IPS-20b (cell line): ENCODE measurements at regions not wholly inside any gene's neighbourhood (a gene's known extent, or its start where the extent isn't known, plus 50 kb on each side); places are given as distances from the start of the nearest gene placed in this dataset.

ENCODE experiments used
- H3K27ac ChIP-seq: one replicate; pipeline ENCODE4 v1.5.1; 2013; ENCODE audit warnings: low read length
- H3K27me3 ChIP-seq: 2 replicates; pipeline ENCODE4 v1.6.1; 2013; ENCODE audit warnings: mild to moderate bottlenecking, low read length, inconsistent platforms; ENCODE audit not compliant: insufficient read depth
- H3K36me3 ChIP-seq: 2 replicates; pipeline ENCODE4 v1.6.1; 2013; ENCODE audit warnings: low read depth, mild to moderate bottlenecking, inconsistent platforms, low read length, moderate library complexity; ENCODE audit not compliant: insufficient read depth
- H3K4me1 ChIP-seq: 2 replicates; pipeline ENCODE4 v1.6.1; 2013; ENCODE audit warnings: mild to moderate bottlenecking, control low read depth, inconsistent platforms, low read length, moderate library complexity; ENCODE audit not compliant: insufficient read depth
- H3K4me3 ChIP-seq: 2 replicates; pipeline ENCODE4 v1.5.1; 2013; ENCODE audit warnings: mild to moderate bottlenecking, low read length, inconsistent platforms
- H3K9ac ChIP-seq: 2 replicates; pipeline ENCODE4 v1.6.1; 2013; ENCODE audit warnings: low read depth, mild to moderate bottlenecking, inconsistent platforms, low read length, moderate library complexity
- H3K9me3 ChIP-seq: 2 replicates; pipeline ENCODE4 v1.6.1; 2013; ENCODE audit warnings: mild to moderate bottlenecking, low read depth, low read length, inconsistent platforms; ENCODE audit not compliant: insufficient read depth

DNA sequence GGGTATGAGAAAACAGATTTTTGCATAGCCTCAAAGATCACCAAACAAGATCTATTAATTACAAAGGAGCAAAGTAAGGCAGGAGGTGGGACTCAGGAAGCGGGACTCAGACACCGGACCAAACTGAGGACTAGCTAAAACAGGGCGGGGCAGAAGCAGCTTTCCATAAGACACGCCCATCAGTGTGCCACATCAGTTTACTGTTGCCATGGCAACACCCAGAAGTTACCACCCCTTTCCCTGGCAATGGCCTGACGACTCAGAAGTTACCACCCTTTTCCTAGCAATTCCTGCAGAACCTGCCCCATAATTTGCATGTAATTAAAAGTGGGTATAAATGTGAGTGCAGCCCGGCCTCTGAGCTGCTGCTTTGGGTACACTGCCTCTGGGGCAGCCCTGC lies 173.9 kb downstream of the SHANK2 start:
- Histone ChIP-seq H3K9me3 (no peaks in the 10 kb centered on the region), H3K4me3 (no peak overlapping the region), H3K4me1 (peaks cover 6% of the 10 kb centered on the region; the same call in 1 of the 2 replicates), H3K36me3 (peaks cover 5% of the 10 kb centered on the region; the same call in 1 of the 2 replicates), H3K27ac (no peak overlapping the region), H3K27me3 (no peaks in the 10 kb centered on the region), H3K9ac (no peak overlapping the region)

DNA sequence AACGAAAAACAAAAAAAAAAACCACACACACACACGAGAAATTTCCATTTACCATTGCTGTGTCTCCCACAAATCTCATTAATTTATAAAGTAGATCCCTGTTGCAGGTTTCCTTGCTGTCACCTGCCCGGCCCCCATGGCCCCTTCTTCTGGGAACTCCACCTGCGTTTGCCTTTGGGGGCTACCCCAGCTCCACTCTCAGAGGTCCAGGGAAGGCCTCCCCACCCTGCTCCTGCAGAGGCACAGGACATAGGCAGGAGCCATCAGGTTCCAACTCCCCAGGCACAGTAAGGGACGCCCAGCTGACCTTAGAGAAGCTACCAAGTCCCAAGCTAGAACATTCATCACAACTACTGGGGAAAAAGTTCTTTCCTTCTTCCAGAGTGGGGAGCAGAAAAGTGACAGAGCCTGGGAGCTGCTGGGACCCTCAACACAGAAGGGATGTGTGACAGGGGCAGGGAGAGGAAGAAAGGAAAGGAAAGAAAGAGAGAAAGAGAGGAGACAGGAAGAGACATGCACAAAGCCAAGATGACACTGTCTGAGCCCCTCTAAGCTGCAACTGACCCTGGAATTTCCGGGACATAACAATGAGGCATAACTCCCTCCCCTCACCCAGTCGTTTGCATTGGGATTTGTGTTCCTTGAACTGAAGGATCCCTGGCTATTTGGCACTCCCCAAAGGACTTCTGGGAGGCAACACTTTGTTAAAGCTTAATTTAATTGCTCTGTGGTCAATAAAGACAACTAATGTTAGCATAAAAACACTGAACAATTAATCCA lies 175.7 kb downstream of the SHANK2 start:
- Histone ChIP-seq H3K4me3 (no peak overlapping the region), H3K27me3 (no peaks in the 10 kb centered on the region), H3K36me3 (peaks cover 12% of the 10 kb centered on the region; the same call in 1 of the 2 replicates), H3K9me3 (no peaks in the 10 kb centered on the region), H3K4me1 (peaks cover 6% of the 10 kb centered on the region; the same call in 1 of the 2 replicates), H3K27ac (no peak overlapping the region), H3K9ac (no peak overlapping the region)

DNA sequence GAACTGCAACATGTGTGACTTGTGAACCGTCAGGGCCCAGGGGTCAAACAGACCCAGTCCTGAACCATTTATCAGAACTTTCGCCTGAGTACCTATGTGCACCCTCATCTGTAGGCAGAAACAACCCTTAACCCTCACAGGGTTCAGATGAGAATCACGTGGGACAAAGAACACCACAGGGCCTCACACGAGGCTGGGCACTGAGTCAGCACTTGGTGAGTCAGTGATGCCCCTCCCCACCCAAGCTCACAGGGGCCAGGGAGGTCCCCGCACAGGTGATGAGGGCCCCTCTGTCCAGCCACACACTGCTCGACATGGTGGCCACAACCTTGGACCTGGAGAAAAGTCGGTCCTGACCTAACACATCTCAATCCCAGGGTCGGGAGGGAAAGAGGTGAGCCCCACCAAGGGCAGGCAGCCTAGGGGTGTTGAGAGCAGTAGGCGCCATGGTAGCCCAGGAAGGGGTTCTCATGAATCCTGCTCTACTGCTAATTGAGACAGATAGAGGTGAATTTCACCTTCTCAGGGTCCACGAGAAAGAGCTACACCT lies 176.4 kb downstream of the SHANK2 start:
- Histone ChIP-seq H3K27ac (no peak overlapping the region), H3K9me3 (no peaks in the 10 kb centered on the region), H3K4me1 (peaks cover 6% of the 10 kb centered on the region; the same call in 1 of the 2 replicates), H3K27me3 (no peaks in the 10 kb centered on the region), H3K36me3 (peaks cover 12% of the 10 kb centered on the region; the same call in 1 of the 2 replicates), H3K4me3 (no peak overlapping the region), H3K9ac (no peak overlapping the region)

DNA sequence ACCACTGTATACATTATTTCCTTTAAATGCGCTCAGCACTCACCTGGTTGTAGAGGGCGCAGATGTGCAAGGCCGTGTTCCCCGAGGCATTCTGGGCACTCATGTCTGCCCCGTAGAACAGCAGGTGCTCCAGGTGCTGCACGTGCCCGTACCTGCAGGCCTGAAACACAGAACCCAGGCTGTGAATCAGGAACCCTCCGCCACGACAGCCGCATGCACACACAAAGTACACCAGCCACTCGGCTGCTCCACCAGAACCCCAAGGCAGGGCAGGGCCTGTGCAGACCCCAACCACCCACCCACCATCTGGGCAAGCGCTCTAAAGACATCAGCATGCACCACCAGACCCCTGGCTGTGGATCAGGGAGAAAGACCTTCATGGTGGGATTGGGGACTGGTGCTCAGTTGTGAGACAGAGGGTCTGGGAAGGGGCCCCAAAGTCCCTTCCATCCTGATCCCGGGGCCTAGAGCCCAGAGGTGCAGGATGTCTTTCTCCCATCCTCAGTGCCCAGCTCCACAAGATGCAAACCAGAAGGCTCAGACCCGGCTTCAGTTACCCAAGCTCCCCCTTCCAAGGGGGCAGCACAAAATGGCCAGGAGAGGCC lies 177.2 kb downstream of the SHANK2 start:
- Histone ChIP-seq H3K4me3 (no peak overlapping the region), H3K9me3 (no peaks in the 10 kb centered on the region), H3K27ac (no peak overlapping the region), H3K27me3 (no peaks in the 10 kb centered on the region), H3K9ac (no peak overlapping the region), H3K4me1 (peaks cover 6% of the 10 kb centered on the region; the same call in 1 of the 2 replicates), H3K36me3 (peaks cover 12% of the 10 kb centered on the region; the same call in 1 of the 2 replicates)

DNA sequence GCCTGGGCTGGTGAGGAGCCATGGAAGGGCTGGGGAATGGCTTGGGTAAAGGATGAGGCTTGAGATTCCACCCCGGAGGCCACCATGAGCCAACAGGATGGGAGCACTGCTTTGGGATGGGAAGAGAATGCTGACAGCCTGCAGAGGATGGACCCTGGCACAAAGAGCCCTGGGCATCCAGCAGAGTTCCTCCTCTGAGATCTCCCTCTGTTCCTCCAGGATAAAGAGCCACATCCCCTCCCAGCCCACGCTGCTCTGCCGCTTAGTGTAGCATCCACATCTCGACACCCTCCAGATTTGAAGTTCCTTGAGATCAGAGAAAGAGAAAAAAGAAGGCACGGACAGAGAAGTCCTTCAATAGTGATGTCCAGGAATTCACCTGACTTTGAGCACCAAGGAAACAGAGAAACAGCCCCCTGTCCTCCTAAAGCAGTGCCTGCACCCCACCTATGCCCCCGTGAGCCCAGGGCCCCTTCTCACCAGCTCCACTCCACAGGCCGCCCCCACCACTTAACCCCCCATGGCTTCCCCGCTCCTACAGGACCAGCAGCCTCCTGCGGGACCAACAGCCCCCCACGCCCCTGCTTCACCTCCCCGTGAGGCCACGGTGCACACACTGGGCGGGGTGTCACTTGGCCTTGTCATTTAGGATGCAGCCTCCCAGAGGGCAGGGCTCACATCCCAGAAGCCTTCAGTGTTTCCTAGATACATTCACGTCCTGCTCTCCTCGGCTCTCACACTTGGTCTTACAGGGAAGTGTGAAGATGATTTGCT lies 180.5 kb downstream of the SHANK2 start:
- H3K4me1 ChIP-seq, result peaks cover 3% of the 10 kb centered on the region; the same call in 1 of the 2 replicates
- H3K9me3 ChIP-seq, result peaks cover 6% of the 10 kb centered on the region; the same call in 1 of the 2 replicates
- no peak overlapping the region for H3K4me3 ChIP-seq
- H3K27ac ChIP-seq, result no peak overlapping the region
- H3K9ac ChIP-seq, result no peak overlapping the region
- H3K36me3 ChIP-seq, result peaks cover 12% of the 10 kb centered on the region; the same call in 1 of the 2 replicates
- no peaks in the 10 kb centered on the region for H3K27me3 ChIP-seq

DNA sequence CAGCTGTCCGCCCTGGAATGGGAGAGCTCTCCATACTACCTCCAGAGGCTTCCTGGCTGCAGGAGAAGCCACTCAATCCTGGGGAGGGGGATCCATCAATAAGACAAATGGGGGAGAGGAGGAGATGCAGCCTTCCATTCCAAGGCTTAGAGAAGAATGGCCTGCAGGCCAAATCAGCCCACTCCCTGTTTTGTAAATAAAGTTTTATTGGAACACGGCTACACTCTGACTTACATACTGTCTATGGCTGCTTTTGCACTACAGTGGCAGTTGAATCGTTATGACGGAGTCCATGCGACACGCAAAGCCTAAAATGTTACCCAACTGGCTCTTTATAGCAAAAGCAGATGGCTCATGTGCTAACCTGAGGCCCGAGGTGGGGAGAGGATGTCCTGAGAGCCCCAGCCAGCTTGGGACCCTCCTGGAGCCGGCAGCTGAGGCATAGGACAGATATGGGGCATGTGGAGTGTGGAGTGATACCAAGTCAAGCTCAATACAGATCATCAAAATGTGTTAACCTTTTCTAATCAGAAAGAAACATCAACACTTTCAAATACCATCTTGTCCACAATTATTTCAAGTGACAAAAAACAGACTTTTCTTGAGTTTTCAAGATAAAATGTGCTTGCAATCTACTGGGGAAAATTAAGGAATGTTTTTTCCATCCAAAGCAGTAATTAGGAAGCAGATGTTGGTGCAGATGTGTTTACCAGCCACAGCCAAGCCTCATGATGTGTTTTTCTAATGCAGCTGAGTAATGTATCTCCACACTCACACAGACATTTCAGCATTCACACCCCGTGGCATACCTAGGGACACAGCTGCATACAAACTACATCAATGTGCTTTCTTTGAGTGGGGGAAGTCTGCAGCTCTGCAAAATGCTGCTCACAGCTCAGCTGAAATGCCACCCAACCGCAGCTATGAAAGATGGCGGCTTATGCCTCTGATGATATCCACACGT lies 181.6 kb downstream of the SHANK2 start:
- Histone ChIP-seq H3K9ac (no peak overlapping the region), H3K36me3 (peaks cover 12% of the 10 kb centered on the region; the same call in 1 of the 2 replicates), H3K4me3 (no peak overlapping the region), H3K4me1 (no peaks in the 10 kb centered on the region), H3K27ac (no peak overlapping the region), H3K9me3 (peaks cover 6% of the 10 kb centered on the region; the same call in 1 of the 2 replicates), H3K27me3 (no peaks in the 10 kb centered on the region)

DNA sequence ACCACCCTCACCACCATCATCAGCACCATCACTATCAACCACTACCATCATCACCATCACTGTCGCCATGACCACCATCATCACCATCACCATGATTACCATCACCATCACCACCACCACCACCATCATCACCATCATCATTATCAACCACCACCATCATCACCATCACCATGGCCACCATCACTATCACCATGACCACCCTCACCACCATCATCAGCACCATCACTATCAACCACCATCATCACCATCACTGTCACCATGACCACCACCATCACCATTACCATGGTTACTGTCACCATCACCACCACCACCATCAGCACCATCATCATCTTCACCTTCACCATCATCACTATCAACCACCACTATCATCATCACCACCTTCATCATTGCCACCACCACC lies 183.4 kb downstream of the SHANK2 start:
- Histone ChIP-seq H3K4me3 (no peak overlapping the region), H3K36me3 (peaks cover 11% of the 10 kb centered on the region; the same call in 1 of the 2 replicates), H3K27me3 (no peaks in the 10 kb centered on the region), H3K9me3 (peaks cover 6% of the 10 kb centered on the region; the same call in 1 of the 2 replicates), H3K9ac (no peak overlapping the region), H3K4me1 (no peaks in the 10 kb centered on the region), H3K27ac (no peak overlapping the region)

DNA sequence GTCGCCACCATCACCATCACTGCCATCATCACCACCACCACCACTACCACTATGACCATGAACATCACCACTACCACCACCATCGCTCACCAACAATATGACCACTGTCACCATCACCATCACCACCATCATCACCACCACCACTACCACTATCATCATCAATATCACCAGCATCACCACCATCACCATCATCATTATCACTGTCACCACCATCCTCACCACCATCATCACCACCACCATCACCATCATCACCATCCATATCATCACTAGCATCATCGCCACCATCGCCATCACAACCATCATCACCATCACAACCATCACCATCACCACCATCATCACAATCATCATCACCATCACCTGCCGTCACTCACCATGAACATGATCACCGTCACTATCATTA lies 184.6 kb downstream of the SHANK2 start:
- Histone ChIP-seq H3K4me3 (no peak overlapping the region), H3K27ac (no peak overlapping the region), H3K4me1 (no peaks in the 10 kb centered on the region), H3K9ac (no peak overlapping the region), H3K27me3 (no peaks in the 10 kb centered on the region), H3K36me3 (peaks cover 7% of the 10 kb centered on the region; the same call in 1 of the 2 replicates), H3K9me3 (peaks cover 6% of the 10 kb centered on the region; the same call in 1 of the 2 replicates)

DNA sequence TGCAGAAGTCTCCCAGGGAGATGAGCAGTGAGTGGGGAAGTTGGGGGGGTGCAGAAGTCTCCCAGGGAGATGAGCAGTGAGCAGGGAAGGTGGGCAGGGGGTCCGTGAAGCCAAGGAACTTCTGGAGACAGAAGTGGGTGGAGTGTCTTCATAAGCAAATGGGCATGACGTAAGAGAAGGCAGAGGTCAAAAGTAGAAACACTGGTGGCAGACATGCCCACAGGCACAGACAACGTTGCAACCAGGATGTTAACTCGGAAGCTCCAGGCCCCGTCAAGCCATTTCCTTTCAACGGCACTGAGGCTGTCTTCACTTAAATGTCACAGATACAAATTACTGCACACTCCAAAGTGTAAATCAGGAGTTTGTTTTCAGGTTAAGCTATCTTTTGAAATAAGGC lies 186.1 kb downstream of the SHANK2 start:
- H3K4me3 ChIP-seq, result no peak overlapping the region
- H3K4me1 ChIP-seq, result no peaks in the 10 kb centered on the region
- H3K9ac ChIP-seq, result no peak overlapping the region
- no peaks in the 10 kb centered on the region for H3K36me3 ChIP-seq
- H3K9me3 ChIP-seq, result peaks cover 6% of the 10 kb centered on the region; the same call in 1 of the 2 replicates
- no peak overlapping the region for H3K27ac ChIP-seq
- H3K27me3 ChIP-seq, result no peaks in the 10 kb centered on the region

DNA sequence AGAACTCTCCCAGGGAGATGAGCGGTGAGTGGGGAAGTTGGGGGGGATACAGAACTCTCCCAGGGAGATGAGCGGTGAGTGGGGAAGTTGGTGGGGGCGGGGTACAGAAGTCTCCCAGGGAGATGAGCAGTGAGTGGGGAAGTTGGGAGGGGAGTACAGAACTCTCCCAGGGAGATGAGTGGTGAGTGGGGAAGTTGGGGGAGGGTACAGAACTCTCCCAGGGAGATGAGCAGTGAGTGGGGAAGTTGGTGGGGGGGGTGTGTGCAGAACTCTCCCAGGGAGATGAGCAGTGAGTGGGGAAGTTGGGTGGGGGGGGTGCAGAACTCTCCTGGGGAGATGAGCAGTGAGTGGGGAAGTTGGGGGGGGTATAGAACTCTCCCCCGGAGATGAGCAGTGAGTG lies 186.5 kb downstream of the SHANK2 start:
- no peaks in the 10 kb centered on the region for H3K36me3 ChIP-seq
- no peak overlapping the region for H3K4me3 ChIP-seq

More for the DNA sequence above, 186.5 kb downstream of the SHANK2 start:
- no peaks in the 10 kb centered on the region for H3K4me1 ChIP-seq
- H3K27ac ChIP-seq, result no peak overlapping the region
- H3K9me3 ChIP-seq, result peaks cover 6% of the 10 kb centered on the region; the same call in 1 of the 2 replicates
- no peaks in the 10 kb centered on the region for H3K27me3 ChIP-seq
- no peak overlapping the region for H3K9ac ChIP-seq
